ENCODE measurements at regions not wholly inside any gene's neighbourhood (a gene's known extent, or its start where the extent isn't known, plus 50 kb on each side); places are given as distances from the start of the nearest gene placed in this dataset.
"Not testable (repeated sequence)": the region's sequence is repeated elsewhere in the genome, so short reads cannot be mapped to it uniquely, and the experiment has no call there.

- no peak for TF ChIP-seq CTCF (IDR thresholded peaks at IDR 0.05; ENCODE audit: partially characterized antibody, unreplicated experiment)
- H3K4me1 Mint-ChIP-seq (ENCODE audit: low read depth, unreplicated experiment) = peaks cover 26% of the 10 kb centered on the region
- no peak overlapping the region for H3K4me3 Mint-ChIP-seq (ENCODE audit: unreplicated experiment)
- no peaks in the 10 kb centered on the region for H3K9me3 Mint-ChIP-seq (ENCODE audit: unreplicated experiment)
- no peaks in the 10 kb centered on the region for H3K36me3 Mint-ChIP-seq (ENCODE audit: unreplicated experiment)
- H3K27me3 Mint-ChIP-seq (ENCODE audit: unreplicated experiment) = no peaks in the 10 kb centered on the region
- H3K27ac Mint-ChIP-seq (ENCODE audit: unreplicated experiment) = no peak overlapping the region
- no peak for DNase-seq
These were observed 138.1 kb upstream of the GRAMD2B start for GRCh38 chr5:126284977-126285696.

GRCh38 chr5:126296121-126296520, 127.1 kb upstream of the GRAMD2B start:
- H3K36me3 Mint-ChIP-seq (ENCODE audit: unreplicated experiment); H3K4me3 Mint-ChIP-seq (ENCODE audit: unreplicated experiment): not testable (repeated sequence)

GRCh38 chr5:126300293-126300692, 122.9 kb upstream of the GRAMD2B start:
- DNase-seq = no peak
- Mint-ChIP-seq H3K27ac (ENCODE audit: unreplicated experiment) (no peak overlapping the region), H3K9me3 (ENCODE audit: unreplicated experiment) (peaks cover 3% of the 10 kb centered on the region), H3K27me3 (ENCODE audit: unreplicated experiment) (no peaks in the 10 kb centered on the region), H3K36me3 (ENCODE audit: unreplicated experiment) (no peaks in the 10 kb centered on the region), H3K4me3 (ENCODE audit: unreplicated experiment) (no peak overlapping the region), H3K4me1 (ENCODE audit: low read depth, unreplicated experiment) (no peaks in the 10 kb centered on the region)
- TF ChIP-seq CTCF (IDR thresholded peaks at IDR 0.05; ENCODE audit: partially characterized antibody, unreplicated experiment) = no peak

More at GRCh38 chr5:126296121-126296520, 127.1 kb upstream of the GRAMD2B start:
- not testable (repeated sequence) for H3K27me3 Mint-ChIP-seq (ENCODE audit: unreplicated experiment); DNase-seq; H3K27ac Mint-ChIP-seq (ENCODE audit: unreplicated experiment); H3K9me3 Mint-ChIP-seq (ENCODE audit: unreplicated experiment); H3K4me1 Mint-ChIP-seq (ENCODE audit: low read depth, unreplicated experiment)

- DNase-seq = no peak
- Mint-ChIP-seq H3K27me3 (ENCODE audit: unreplicated experiment) (no peaks in the 10 kb centered on the region), H3K9me3 (ENCODE audit: unreplicated experiment) (peaks cover 4% of the 10 kb centered on the region), H3K4me3 (ENCODE audit: unreplicated experiment) (no peak overlapping the region), H3K27ac (ENCODE audit: unreplicated experiment) (no peak overlapping the region), H3K36me3 (ENCODE audit: unreplicated experiment) (no peaks in the 10 kb centered on the region), H3K4me1 (ENCODE audit: low read depth, unreplicated experiment) (no peaks in the 10 kb centered on the region)
- no peak for TF ChIP-seq CTCF (IDR thresholded peaks at IDR 0.05; ENCODE audit: partially characterized antibody, unreplicated experiment)
These were observed 122.2 kb upstream of the GRAMD2B start for GRCh38 chr5:126301056-126301455.

GRCh38 chr5:126309860-126310259, 113.3 kb upstream of the GRAMD2B start:
- Mint-ChIP-seq H3K36me3 (ENCODE audit: unreplicated experiment) (no peaks in the 10 kb centered on the region), H3K9me3 (ENCODE audit: unreplicated experiment) (peaks cover 2% of the 10 kb centered on the region), H3K4me1 (ENCODE audit: low read depth, unreplicated experiment) (no peaks in the 10 kb centered on the region)

More at GRCh38 chr5:126309860-126310259, 113.3 kb upstream of the GRAMD2B start:
- no peak for TF ChIP-seq CTCF (IDR thresholded peaks at IDR 0.05; ENCODE audit: partially characterized antibody, unreplicated experiment)
- Mint-ChIP-seq H3K27me3 (ENCODE audit: unreplicated experiment) (no peaks in the 10 kb centered on the region), H3K4me3 (ENCODE audit: unreplicated experiment) (no peak overlapping the region), H3K27ac (ENCODE audit: unreplicated experiment) (no peak overlapping the region)
- DNase-seq = no peak

Data from glutamatergic neuron (in vitro differentiated cells).